Neural cell (in vitro differentiated cells): ENCODE measurements at regions not wholly inside any gene's neighbourhood (a gene's known extent, or its start where the extent isn't known, plus 50 kb on each side); places are given as distances from the start of the nearest gene placed in this dataset.

Experiments used
- H2AFZ ChIP-seq: fragments of 200-600, 300-800 bp; sonication (generic), shearing (Covaris generic); 2 replicates; pipeline ENCODE4 v1.6.0; 2014; ENCODE audit warnings: low read depth, mild to moderate bottlenecking, antibody characterized with exemption, low read length, moderate library complexity
- H3F3A ChIP-seq: fragments of 200-600 bp; shearing (Covaris generic); 2 replicates; pipeline ENCODE4 v1.6.1; 2016; ENCODE audit warnings: mild to moderate bottlenecking, moderate library complexity, mixed read lengths, antibody characterized with exemption, low read length; ENCODE audit not compliant: insufficient read depth, poor library complexity, severe bottlenecking
- H3K27ac ChIP-seq: fragments of 200-600, 300-800 bp; sonication (generic), shearing (Covaris generic); 2 replicates; pipeline ENCODE4 v1.5.1; 2014; ENCODE audit warnings: mild to moderate bottlenecking, low read length, moderate library complexity
- H3K27me3 ChIP-seq: fragments of 300-800, 200-600 bp; sonication (generic), shearing (Covaris generic); 2 replicates; pipeline ENCODE4 v1.6.0; 2014; ENCODE audit warnings: mild to moderate bottlenecking, low read depth, low read length, moderate library complexity; ENCODE audit not compliant: insufficient read depth
- H3K36me3 ChIP-seq: fragments of 300-800, 200-600 bp; sonication (generic), shearing (Covaris generic); 2 replicates; pipeline ENCODE4 v1.5.1; 2014; ENCODE audit warnings: mild to moderate bottlenecking, antibody characterized with exemption, low read length, moderate library complexity; ENCODE audit not compliant: insufficient read depth
- H3K4me2 ChIP-seq: fragments of 300-800, 200-600 bp; sonication (generic), shearing (Covaris generic); 2 replicates; pipeline ENCODE4 v1.6.0; 2014; ENCODE audit warnings: mild to moderate bottlenecking, low read length
- H3K4me3 ChIP-seq: fragments of 300-800, 200-600 bp; sonication (generic), shearing (Covaris generic); 2 replicates; pipeline ENCODE4 v1.5.1; 2014; ENCODE audit warnings: mild to moderate bottlenecking, low read length, moderate library complexity
- H3K79me2 ChIP-seq: fragments of 200-600 bp; shearing (Covaris generic); replicated peaks from 2 replicates; pipeline ENCODE4 v1.6.0; 2014; ENCODE audit warnings: mild to moderate bottlenecking, low read length, moderate library complexity; ENCODE audit not compliant: insufficient read depth
- H3K9ac ChIP-seq: fragments of 300-800, 200-600 bp; sonication (generic), shearing (Covaris generic); 2 replicates; pipeline ENCODE4 v1.6.1; 2016; ENCODE audit warnings: mild to moderate bottlenecking, low read length, mixed read lengths
- H3K9me2 ChIP-seq: fragments of 200-600 bp; shearing (Covaris generic); 2 replicates; pipeline ENCODE4 v1.6.1; 2016; ENCODE audit warnings: mild to moderate bottlenecking, low read length, mixed read lengths; ENCODE audit not compliant: insufficient read depth
- H3K9me3 ChIP-seq: fragments of 200-600, 300-800 bp; sonication (generic), shearing (Covaris generic); 2 replicates; pipeline ENCODE4 v1.6.1; 2016; ENCODE audit warnings: mild to moderate bottlenecking, mixed run types, low read length, moderate library complexity, mixed read lengths
- H4K20me1 ChIP-seq: fragments of 200-600 bp; shearing (Covaris generic); 2 replicates; pipeline ENCODE4 v1.6.1; 2016; ENCODE audit warnings: mild to moderate bottlenecking, mixed run types; ENCODE audit not compliant: insufficient read depth
- CTCF ChIP-seq: fragments of 450-650 bp; IDR thresholded peaks from 2 replicates; pipeline ENCODE4 v1.5.1; 2014; ENCODE audit warnings: antibody characterized with exemption, mild to moderate bottlenecking, moderate library complexity; ENCODE audit not compliant: poor library complexity, severe bottlenecking
- EP300 ChIP-seq: fragments of 450-650 bp; conservative IDR thresholded peaks from 2 replicates; pipeline ENCODE4 v1.6.1; 2014; ENCODE audit warnings: antibody characterized with exemption, mild to moderate bottlenecking, moderate library complexity; ENCODE audit not compliant: poor library complexity, severe bottlenecking
- EZH2 ChIP-seq: fragments of 200-600, 300-800 bp; shearing (Covaris generic), sonication (generic); IDR thresholded peaks from 2 replicates; pipeline ENCODE4 v1.6.1; 2014; ENCODE audit warnings: antibody characterized with exemption, low read length, borderline replicate concordance, mild to moderate bottlenecking; ENCODE audit not compliant: insufficient read depth, poor library complexity, severe bottlenecking
- MXI1 ChIP-seq: fragments of 450-650 bp; conservative IDR thresholded peaks from 2 replicates; pipeline ENCODE4 v1.6.1; 2014; ENCODE audit warnings: antibody characterized with exemption, mild to moderate bottlenecking; ENCODE audit not compliant: poor library complexity, severe bottlenecking
- POLR2AphosphoS5 ChIP-seq: IDR thresholded peaks from 2 replicates; pipeline ENCODE4 v1.6.1; 2012
- RAD21 ChIP-seq: fragments of 450-650 bp; conservative IDR thresholded peaks from 2 replicates; pipeline ENCODE4 v1.6.1; 2014; ENCODE audit warnings: antibody characterized with exemption, mild to moderate bottlenecking, moderate library complexity
- REST ChIP-seq: IDR thresholded peaks from 2 replicates; pipeline ENCODE4 v1.6.1; 2012; ENCODE audit warnings: borderline replicate concordance
- SMC3 ChIP-seq: fragments of 450-650 bp; conservative IDR thresholded peaks from 2 replicates; pipeline ENCODE4 v1.6.1; 2014; ENCODE audit warnings: antibody characterized with exemption, mild to moderate bottlenecking, moderate library complexity; ENCODE audit not compliant: poor library complexity
- TAF1 ChIP-seq: IDR thresholded peaks from 2 replicates; pipeline ENCODE4 v1.6.1; 2012; ENCODE audit warnings: low read depth

- TF ChIP-seq EZH2 (no peak), MXI1 (no peak), EP300 (no peak), CTCF (no peak), REST (no peak), RAD21 (no peak), POLR2AphosphoS5 (no peak), TAF1 (no peak), SMC3 (no peak)
- Histone ChIP-seq H3K9ac (no peak overlapping the region), H2AFZ (no peak overlapping the region), H3K4me2 (no peak overlapping the region), H3K27ac (no peak overlapping the region), H3K9me2 (no peaks in the 10 kb centered on the region), H4K20me1 (no peaks in the 10 kb centered on the region), H3K79me2 (no peaks in the 10 kb centered on the region), H3K36me3 (no peaks in the 10 kb centered on the region), H3K4me3 (no peak overlapping the region), H3F3A (no peaks in the 10 kb centered on the region), H3K9me3 (no peaks in the 10 kb centered on the region), H3K27me3 (no peaks in the 10 kb centered on the region)
These were observed 258.8 kb downstream of the FAM181B start for GRCh38 chr11:82474876-82475275.

- H3K9ac ChIP-seq: no peak overlapping the region
- TF ChIP-seq CTCF (no peak), MXI1 (no peak), REST (no peak), TAF1 (no peak), RAD21 (no peak), POLR2AphosphoS5 (no peak), EZH2 (no peak), SMC3 (no peak), EP300 (no peak)
- no peak overlapping the region for H3K4me2 ChIP-seq
- no peak overlapping the region for H2AFZ ChIP-seq
- no peaks in the 10 kb centered on the region for H3K27me3 ChIP-seq
- H3K4me3 ChIP-seq: no peak overlapping the region
- no peaks in the 10 kb centered on the region for H3K79me2 ChIP-seq
- H3K9me2 ChIP-seq: peaks cover 3% of the 10 kb centered on the region
- H3K9me3 ChIP-seq: no peaks in the 10 kb centered on the region
- H3K36me3 ChIP-seq: no peaks in the 10 kb centered on the region
- peaks cover 11% of the 10 kb centered on the region for H3F3A ChIP-seq
- H4K20me1 ChIP-seq: no peaks in the 10 kb centered on the region
- no peak overlapping the region for H3K27ac ChIP-seq
These were observed 268.2 kb downstream of the FAM181B start for GRCh38 chr11:82465481-82465880.
